ENCODE measurements at regions not wholly inside any gene's neighbourhood (a gene's known extent, or its start where the extent isn't known, plus 50 kb on each side); places are given as distances from the start of the nearest gene placed in this dataset.

- H3K4me1 ChIP-seq (ENCODE audit: low read length) = no peaks in the 10 kb centered on the region
- DNase-seq = no peak
- H3K4me2 ChIP-seq (ENCODE audit: low read depth, low read length, poor library complexity, severe bottlenecking) = no peak overlapping the region
- no peaks in the 10 kb centered on the region for H3K79me2 ChIP-seq (ENCODE audit: low read length)
- H2AFZ ChIP-seq (ENCODE audit: low read length) = no peak overlapping the region
- no peaks in the 10 kb centered on the region; the same call in none of the 2 replicates for H3K9me3 ChIP-seq (ENCODE audit: low read length)
- no peak overlapping the region for H3K27ac ChIP-seq (ENCODE audit: low read length)
- H3K4me3 ChIP-seq (ENCODE audit: low read length) = no peak overlapping the region
- no peaks in the 10 kb centered on the region for H3K27me3 ChIP-seq (ENCODE audit: low read length)
- no peak overlapping the region for H3K9ac ChIP-seq (ENCODE audit: low read length)
- H3K36me3 ChIP-seq (ENCODE audit: insufficient read depth, low read length) = no peaks in the 10 kb centered on the region
- no peaks in the 10 kb centered on the region; the same call in 1 of the 2 replicates for H3K9me2 ChIP-seq (replicated peaks; ENCODE audit: insufficient read depth, low read length)
- H4K20me1 ChIP-seq (ENCODE audit: insufficient read depth, low read depth, low read length) = no peaks in the 10 kb centered on the region
Observed at GRCh38 chr10:57249615-57250281, 888.7 kb upstream of the ZWINT start.

GRCh38 chr10:57247271-57247670 lies 886.2 kb upstream of the ZWINT start:
- Histone ChIP-seq H3K9me3 (ENCODE audit: low read length) (no peaks in the 10 kb centered on the region; the same call in none of the 2 replicates), H3K9ac (ENCODE audit: low read length) (no peak overlapping the region), H3K9me2 (replicated peaks; ENCODE audit: insufficient read depth, low read length) (no peaks in the 10 kb centered on the region; the same call in 1 of the 2 replicates), H2AFZ (ENCODE audit: low read length) (no peak overlapping the region), H3K4me1 (ENCODE audit: low read length) (no peaks in the 10 kb centered on the region), H3K4me2 (ENCODE audit: low read depth, low read length, poor library complexity, severe bottlenecking) (no peak overlapping the region), H3K4me3 (ENCODE audit: low read length) (no peak overlapping the region), H3K27ac (ENCODE audit: low read length) (no peak overlapping the region), H3K79me2 (ENCODE audit: low read length) (no peaks in the 10 kb centered on the region), H3K36me3 (ENCODE audit: insufficient read depth, low read length) (no peaks in the 10 kb centered on the region), H3K27me3 (ENCODE audit: low read length) (no peaks in the 10 kb centered on the region), H4K20me1 (ENCODE audit: insufficient read depth, low read depth, low read length) (no peaks in the 10 kb centered on the region)
- DNase-seq = no peak

GRCh38 chr10:57225920-57226319 lies 864.9 kb upstream of the ZWINT start:
- Histone ChIP-seq H3K36me3 (ENCODE audit: insufficient read depth, low read length) (no peaks in the 10 kb centered on the region), H3K4me3 (ENCODE audit: low read length) (no peak overlapping the region), H3K79me2 (ENCODE audit: low read length) (no peaks in the 10 kb centered on the region), H3K27me3 (ENCODE audit: low read length) (no peaks in the 10 kb centered on the region), H3K9ac (ENCODE audit: low read length) (no peak overlapping the region), H2AFZ (ENCODE audit: low read length) (no peak overlapping the region), H3K4me2 (ENCODE audit: low read depth, low read length, poor library complexity, severe bottlenecking) (no peak overlapping the region), H3K27ac (ENCODE audit: low read length) (no peak overlapping the region), H3K9me2 (replicated peaks; ENCODE audit: insufficient read depth, low read length) (no peaks in the 10 kb centered on the region), H3K4me1 (ENCODE audit: low read length) (no peaks in the 10 kb centered on the region), H3K9me3 (ENCODE audit: low read length) (peaks cover 36% of the 10 kb centered on the region), H4K20me1 (ENCODE audit: insufficient read depth, low read depth, low read length) (no peaks in the 10 kb centered on the region)
- no peak for DNase-seq

GRCh38 chr10:57224811-57225210 lies 863.8 kb upstream of the ZWINT start:
- no peak for DNase-seq
- Histone ChIP-seq H3K27me3 (ENCODE audit: low read length) (no peaks in the 10 kb centered on the region), H3K36me3 (ENCODE audit: insufficient read depth, low read length) (no peaks in the 10 kb centered on the region), H3K4me2 (ENCODE audit: low read depth, low read length, poor library complexity, severe bottlenecking) (no peak overlapping the region), H3K79me2 (ENCODE audit: low read length) (no peaks in the 10 kb centered on the region), H4K20me1 (ENCODE audit: insufficient read depth, low read depth, low read length) (no peaks in the 10 kb centered on the region), H3K27ac (ENCODE audit: low read length) (no peak overlapping the region), H3K9me3 (ENCODE audit: low read length) (peaks cover 29% of the 10 kb centered on the region), H3K9ac (ENCODE audit: low read length) (no peak overlapping the region), H2AFZ (ENCODE audit: low read length) (no peak overlapping the region), H3K4me3 (ENCODE audit: low read length) (no peak overlapping the region), H3K4me1 (ENCODE audit: low read length) (no peaks in the 10 kb centered on the region), H3K9me2 (replicated peaks; ENCODE audit: insufficient read depth, low read length) (no peaks in the 10 kb centered on the region)

GRCh38 chr10:57222603-57223002 lies 861.5 kb upstream of the ZWINT start:
- Histone ChIP-seq H3K79me2 (ENCODE audit: low read length) (no peaks in the 10 kb centered on the region), H4K20me1 (ENCODE audit: insufficient read depth, low read depth, low read length) (no peaks in the 10 kb centered on the region), H3K4me3 (ENCODE audit: low read length) (no peak overlapping the region), H3K9me3 (ENCODE audit: low read length) (peaks cover 27% of the 10 kb centered on the region), H3K27me3 (ENCODE audit: low read length) (no peaks in the 10 kb centered on the region), H3K36me3 (ENCODE audit: insufficient read depth, low read length) (no peaks in the 10 kb centered on the region), H3K9me2 (replicated peaks; ENCODE audit: insufficient read depth, low read length) (no peaks in the 10 kb centered on the region), H2AFZ (ENCODE audit: low read length) (no peak overlapping the region), H3K4me1 (ENCODE audit: low read length) (no peaks in the 10 kb centered on the region), H3K4me2 (ENCODE audit: low read depth, low read length, poor library complexity, severe bottlenecking) (no peak overlapping the region), H3K27ac (ENCODE audit: low read length) (no peak overlapping the region), H3K9ac (ENCODE audit: low read length) (no peak overlapping the region)
- no peak for DNase-seq

GRCh38 chr10:57222129-57222528 lies 861.1 kb upstream of the ZWINT start:
- DNase-seq = no peak
- Histone ChIP-seq H3K9ac (ENCODE audit: low read length) (no peak overlapping the region), H3K79me2 (ENCODE audit: low read length) (no peaks in the 10 kb centered on the region), H3K4me3 (ENCODE audit: low read length) (no peak overlapping the region), H2AFZ (ENCODE audit: low read length) (no peak overlapping the region), H3K4me1 (ENCODE audit: low read length) (no peaks in the 10 kb centered on the region), H4K20me1 (ENCODE audit: insufficient read depth, low read depth, low read length) (no peaks in the 10 kb centered on the region), H3K27ac (ENCODE audit: low read length) (no peak overlapping the region), H3K36me3 (ENCODE audit: insufficient read depth, low read length) (no peaks in the 10 kb centered on the region), H3K9me2 (replicated peaks; ENCODE audit: insufficient read depth, low read length) (no peaks in the 10 kb centered on the region), H3K27me3 (ENCODE audit: low read length) (no peaks in the 10 kb centered on the region), H3K9me3 (ENCODE audit: low read length) (peaks cover 27% of the 10 kb centered on the region), H3K4me2 (ENCODE audit: low read depth, low read length, poor library complexity, severe bottlenecking) (no peak overlapping the region)

- Histone ChIP-seq H3K9me3 (ENCODE audit: low read length) (peaks cover 27% of the 10 kb centered on the region), H2AFZ (ENCODE audit: low read length) (no peak overlapping the region), H3K4me2 (ENCODE audit: low read depth, low read length, poor library complexity, severe bottlenecking) (no peak overlapping the region), H3K27ac (ENCODE audit: low read length) (no peak overlapping the region), H3K27me3 (ENCODE audit: low read length) (no peaks in the 10 kb centered on the region), H3K4me3 (ENCODE audit: low read length) (no peak overlapping the region), H3K9ac (ENCODE audit: low read length) (no peak overlapping the region), H3K4me1 (ENCODE audit: low read length) (no peaks in the 10 kb centered on the region), H3K9me2 (replicated peaks; ENCODE audit: insufficient read depth, low read length) (no peaks in the 10 kb centered on the region), H3K79me2 (ENCODE audit: low read length) (no peaks in the 10 kb centered on the region), H3K36me3 (ENCODE audit: insufficient read depth, low read length) (no peaks in the 10 kb centered on the region), H4K20me1 (ENCODE audit: insufficient read depth, low read depth, low read length) (no peaks in the 10 kb centered on the region)
- DNase-seq = no peak
Observed at GRCh38 chr10:57221674-57222073, 860.6 kb upstream of the ZWINT start.

- no peaks in the 10 kb centered on the region for H3K4me1 ChIP-seq (ENCODE audit: low read length)
- no peaks in the 10 kb centered on the region for H3K79me2 ChIP-seq (ENCODE audit: low read length)
- no peak overlapping the region for H3K4me3 ChIP-seq (ENCODE audit: low read length)
- H3K9ac ChIP-seq (ENCODE audit: low read length) = no peak overlapping the region
- H4K20me1 ChIP-seq (ENCODE audit: insufficient read depth, low read depth, low read length) = no peaks in the 10 kb centered on the region
- no peak overlapping the region for H3K27ac ChIP-seq (ENCODE audit: low read length)
- no peak overlapping the region for H3K4me2 ChIP-seq (ENCODE audit: low read depth, low read length, poor library complexity, severe bottlenecking)
- H3K27me3 ChIP-seq (ENCODE audit: low read length) = no peaks in the 10 kb centered on the region
- H2AFZ ChIP-seq (ENCODE audit: low read length) = no peak overlapping the region
- no peaks in the 10 kb centered on the region for H3K36me3 ChIP-seq (ENCODE audit: insufficient read depth, low read length)
- H3K9me3 ChIP-seq (ENCODE audit: low read length) = peaks cover 25% of the 10 kb centered on the region
- no peak for DNase-seq
- no peaks in the 10 kb centered on the region for H3K9me2 ChIP-seq (replicated peaks; ENCODE audit: insufficient read depth, low read length)
Observed at GRCh38 chr10:57218382-57218781, 857.3 kb upstream of the ZWINT start.
